DOHH2 (cell line): ENCODE measurements at regions not wholly inside any gene's neighbourhood (a gene's known extent, or its start where the extent isn't known, plus 50 kb on each side); places are given as distances from the start of the nearest gene placed in this dataset.

ENCODE experiments used
- CTCF ChIP-seq: fragments of 200-600 bp; sonication (generic); IDR thresholded peaks from one replicate; pipeline ENCODE4 v1.5.1; 2014; ENCODE audit warnings: antibody characterized with exemption, mild to moderate bottlenecking, low read depth, low read length; ENCODE audit not compliant: poor library complexity, severe bottlenecking
- EZH2phosphoT487 ChIP-seq: fragments of 200-600 bp; sonication (generic); IDR thresholded peaks from 2 replicates; pipeline ENCODE4 v1.6.1; 2017; ENCODE audit warnings: borderline replicate concordance, mild to moderate bottlenecking, antibody characterized with exemption, low read length, moderate library complexity, mixed read lengths

DNA sequence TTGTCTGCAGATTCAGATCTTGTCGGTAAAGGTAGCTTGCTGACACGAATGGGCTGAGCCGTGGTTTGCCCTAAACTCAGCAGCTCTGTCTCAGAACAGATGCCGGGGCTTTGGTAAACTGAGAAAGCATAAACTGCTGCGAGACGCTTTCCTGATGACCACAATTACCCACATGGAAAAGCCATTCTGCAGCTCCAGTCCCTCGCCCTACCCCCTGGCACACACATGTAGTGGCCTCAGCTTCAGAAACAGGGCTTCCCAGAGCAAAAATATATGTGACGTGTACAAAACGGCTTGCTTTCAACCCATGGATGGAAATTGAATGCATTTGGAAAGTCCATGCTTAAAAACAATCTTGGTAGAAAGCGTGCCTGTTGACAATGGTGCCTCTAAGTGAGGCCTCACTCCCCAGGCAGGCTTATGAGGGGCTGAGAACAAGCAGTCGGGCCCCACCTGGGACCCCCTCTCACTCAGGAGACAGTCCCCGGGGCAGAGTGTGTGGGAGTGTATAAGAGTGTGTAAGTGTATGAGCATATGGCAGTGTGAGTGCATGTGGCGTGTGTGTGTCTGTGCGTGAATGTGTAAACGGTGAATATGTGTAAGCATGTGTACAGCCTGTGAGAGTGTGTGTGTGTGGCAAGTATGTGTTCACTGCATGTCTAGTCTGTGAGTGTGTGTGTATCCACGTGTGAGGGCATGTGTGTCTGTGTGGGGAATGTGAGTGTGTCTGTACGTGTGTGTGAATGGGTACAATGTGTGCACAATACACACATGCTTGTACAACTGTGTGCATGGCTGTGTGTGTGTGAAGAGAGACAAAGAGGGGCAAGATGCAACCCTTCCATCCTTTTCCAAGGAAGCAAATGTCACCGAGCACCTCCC, 88.2 kb upstream of the SMIM23 start:
- TF ChIP-seq CTCF = no peak
- TF ChIP-seq EZH2phosphoT487 = no peak
